Ishikawa (cell line): ENCODE measurements at regions not wholly inside any gene's neighbourhood (a gene's known extent, or its start where the extent isn't known, plus 50 kb on each side); places are given as distances from the start of the nearest gene placed in this dataset.

Source experiments
- CEBPB ChIP-seq: IDR thresholded peaks from 2 replicates; pipeline ENCODE4 v1.6.1; 2012
- EP300 ChIP-seq: IDR thresholded peaks from 2 replicates; pipeline ENCODE4 v1.6.1; 2012; ENCODE audit warnings: borderline replicate concordance
- MAX ChIP-seq: IDR thresholded peaks from 2 replicates; pipeline ENCODE4 v1.6.1; 2012
- NFIC ChIP-seq: IDR thresholded peaks from 2 replicates; pipeline ENCODE4 v1.6.1; 2012
- REST ChIP-seq: IDR thresholded peaks from 2 replicates; pipeline ENCODE4 v1.6.1; 2012; ENCODE audit warnings: low read depth, mild to moderate bottlenecking
- TAF1 ChIP-seq: IDR thresholded peaks from 2 replicates; pipeline ENCODE4 v1.6.1; 2012; ENCODE audit warnings: low read depth, mild to moderate bottlenecking
- ZBTB7A ChIP-seq: IDR thresholded peaks from 2 replicates; pipeline ENCODE4 v1.6.1; 2012; ENCODE audit warnings: low read depth

- no peak for TF ChIP-seq MAX
- no peak for TF ChIP-seq NFIC
- no peak for TF ChIP-seq EP300
- TF ChIP-seq CEBPB, result no peak
- TF ChIP-seq ZBTB7A, result no peak
- no peak for TF ChIP-seq TAF1
- TF ChIP-seq REST, result no peak
These were observed 121.7 kb downstream of the PAPOLA start for GRCh38 chr14:96623676-96624484.
